Right lobe of liver (tissue), 6 donors: ENCODE measurements at regions not wholly inside any gene's neighbourhood (a gene's known extent, or its start where the extent isn't known, plus 50 kb on each side); places are given as distances from the start of the nearest gene placed in this dataset.

Experiments used
- ATAC-seq, 4 donors: fragments of 200-7000 bp; cut with Tn5 transposase; one replicate each; pipeline ENCODE4 v1.9.1; 2020; ENCODE audit warnings: mild to moderate bottlenecking in 4 of 4, moderate library complexity in 4 of 4
- DNase-seq, 3 donors: peaks; one replicate each; pipeline ENCODE4 v3.0.0-alpha.2; 2020
- H3K27ac ChIP-seq, 3 donors: fragments of 200-600 bp; one replicate each; pipeline ENCODE4 v1.8.0; 2022
- H3K27me3 ChIP-seq, 2 donors: fragments of 200-600 bp; one replicate each; pipeline ENCODE4 v1.8.0; 2022
- H3K36me3 ChIP-seq, 4 donors: fragments of 200-600 bp; sonication (generic) in 1 of 4; one replicate each; pipeline versions ENCODE4 v1.5.1 to v1.8.0; 2017 to 2022; ENCODE audit warnings: control low read depth in 1 of 4
- H3K4me1 ChIP-seq, 4 donors: fragments of 200-600 bp; sonication (generic) in 1 of 4; one replicate each; pipeline versions ENCODE4 v1.5.1 to v1.8.0; 2017 to 2022; ENCODE audit warnings: control low read depth in 1 of 4
- H3K4me3 ChIP-seq, 3 donors: fragments of 200-600 bp; one replicate each; pipeline ENCODE4 v1.8.0; 2022
- H3K9me3 ChIP-seq, 4 donors: fragments of 200-600 bp; sonication (generic) in 1 of 4; one replicate each; pipeline versions ENCODE4 v1.5.1 to v1.8.0; 2017 to 2022; ENCODE audit warnings: control low read depth in 1 of 4
- POLR2A ChIP-seq: fragments of 450-650 bp; IDR thresholded peaks from one replicate; pipeline ENCODE4 v1.6.1; 2017; ENCODE audit warnings: antibody characterized with exemption, mild to moderate bottlenecking
- WGBS: methylation state at CpG from one replicate; pipeline ENCODE4 v1.1.6; 2018; ENCODE audit warnings: low coverage, low lambda C conversion rate; ENCODE audit not compliant: insufficient coverage; ENCODE audit errors: missing lambda C conversion rate; 5-methylcytosine and 5-hydroxymethylcytosine counted together
- intact Hi-C, 2 donors: fragments of 100-400 bp; cut with DNase I; formaldehyde crosslinking; loops; one replicate each; pipeline versions ENCODE4 v1.11.2 to v1.14.1; 2022
- TF ChIP-seq, protein P1 (sequence below), 4 donors: fragments of 200-600 bp in 3 of 4; fragments of 450-650 bp in 1 of 4; IDR thresholded peaks; one replicate each; pipeline versions ENCODE4 v1.5.1 to v1.8.0; 2016 to 2022; ENCODE audit warnings: antibody characterized with exemption in 4 of 4, mild to moderate bottlenecking in 2 of 4
- donor health status: DM: no; HTN: yes; CAD: no.
- donor health status: DM: no; HTN: no; CAD: no.
- donor health status: DM: no; HTN: no; CAD: no.
- donor health status: DM: no; HTN: yes; CAD: no.
- donor health status: DM: no; HTN: yes; CAD: no.

DNA sequence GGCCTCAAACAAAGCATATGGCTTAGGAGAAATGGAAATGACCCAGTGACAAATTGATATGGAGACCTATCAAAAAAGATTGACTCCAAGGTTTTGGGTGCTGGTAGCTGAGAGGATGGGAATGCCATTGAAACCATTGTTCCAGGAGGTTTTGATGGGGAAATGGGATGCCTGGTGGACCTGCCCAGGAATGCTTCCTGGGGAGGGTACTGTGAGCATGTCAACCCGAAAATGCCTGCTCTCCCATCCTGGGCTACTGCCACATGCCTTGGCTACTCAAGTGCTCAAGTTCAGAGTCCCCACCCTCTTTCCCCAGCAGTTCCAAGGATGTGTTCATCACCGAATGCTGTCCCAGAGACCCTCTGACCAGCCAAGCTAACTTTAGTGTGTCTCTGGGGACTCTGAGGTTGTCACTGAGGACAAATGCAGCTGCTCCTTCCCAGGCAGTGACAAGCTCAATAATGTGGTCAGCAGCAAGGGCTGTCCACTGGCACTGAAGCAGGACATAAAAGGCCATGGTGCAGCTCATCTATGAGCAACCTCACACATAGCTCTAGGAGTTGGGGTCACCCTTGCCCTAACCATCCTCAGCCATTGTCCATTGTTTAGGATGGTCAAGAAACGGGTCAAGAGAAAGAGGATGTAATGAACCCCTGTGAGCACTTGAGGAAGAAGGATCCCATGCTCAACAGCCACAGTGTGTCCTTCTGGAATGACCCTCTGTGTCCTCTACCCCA, 83.7 kb downstream of the TRIM29 start:
- WGBS = 27% methylated on average over 1 of the region's 3 CpGs
- no peak for ATAC-seq
- intact Hi-C loops = no loop called here

DNA sequence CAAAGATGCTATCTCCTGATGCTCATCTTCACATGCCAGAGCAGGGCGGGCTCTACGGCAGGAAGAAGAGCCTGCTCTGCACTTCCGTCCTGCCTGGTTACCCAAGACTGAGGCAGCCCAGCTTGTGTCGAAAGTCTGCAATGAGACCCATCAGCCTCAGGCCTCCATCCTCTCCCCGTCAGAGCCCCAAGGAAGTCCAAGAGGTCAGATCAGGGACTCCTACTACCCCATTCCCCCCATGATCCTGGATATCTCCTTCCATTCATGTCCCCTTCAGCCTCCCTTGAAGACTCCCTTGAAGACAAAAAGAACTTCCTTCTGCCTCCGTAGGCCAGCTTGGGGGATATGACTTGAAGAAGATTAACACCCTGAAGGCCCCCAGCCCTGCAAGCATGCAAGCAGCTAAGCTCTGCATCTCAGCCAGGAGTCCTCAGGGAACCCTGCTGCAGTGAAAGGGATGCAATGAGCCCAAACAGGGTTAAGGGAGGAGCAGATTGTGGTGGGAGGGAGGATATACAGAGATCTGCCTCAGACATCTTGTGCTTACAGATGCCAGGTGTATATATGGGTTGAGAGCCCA, 85.6 kb downstream of the TRIM29 start:
- TF ChIP-seq, protein P1, sequence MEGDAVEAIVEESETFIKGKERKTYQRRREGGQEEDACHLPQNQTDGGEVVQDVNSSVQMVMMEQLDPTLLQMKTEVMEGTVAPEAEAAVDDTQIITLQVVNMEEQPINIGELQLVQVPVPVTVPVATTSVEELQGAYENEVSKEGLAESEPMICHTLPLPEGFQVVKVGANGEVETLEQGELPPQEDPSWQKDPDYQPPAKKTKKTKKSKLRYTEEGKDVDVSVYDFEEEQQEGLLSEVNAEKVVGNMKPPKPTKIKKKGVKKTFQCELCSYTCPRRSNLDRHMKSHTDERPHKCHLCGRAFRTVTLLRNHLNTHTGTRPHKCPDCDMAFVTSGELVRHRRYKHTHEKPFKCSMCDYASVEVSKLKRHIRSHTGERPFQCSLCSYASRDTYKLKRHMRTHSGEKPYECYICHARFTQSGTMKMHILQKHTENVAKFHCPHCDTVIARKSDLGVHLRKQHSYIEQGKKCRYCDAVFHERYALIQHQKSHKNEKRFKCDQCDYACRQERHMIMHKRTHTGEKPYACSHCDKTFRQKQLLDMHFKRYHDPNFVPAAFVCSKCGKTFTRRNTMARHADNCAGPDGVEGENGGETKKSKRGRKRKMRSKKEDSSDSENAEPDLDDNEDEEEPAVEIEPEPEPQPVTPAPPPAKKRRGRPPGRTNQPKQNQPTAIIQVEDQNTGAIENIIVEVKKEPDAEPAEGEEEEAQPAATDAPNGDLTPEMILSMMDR (IDR thresholded peaks at IDR 0.05) = no peak
- TF ChIP-seq POLR2A = no peak
- intact Hi-C loops = no loop called here
- no peak overlapping the region for H3K4me3 ChIP-seq
- no peak for DNase-seq
- no peaks in the 10 kb centered on the region for H3K4me1 ChIP-seq
- H3K27ac ChIP-seq = no peak overlapping the region
- H3K9me3 ChIP-seq = peaks cover 0 to 8% (median 0%) of the 10 kb centered on the region in 4 donors
- no peaks in the 10 kb centered on the region for H3K27me3 ChIP-seq
- no peaks in the 10 kb centered on the region for H3K36me3 ChIP-seq
- WGBS = 0% methylated on average over 1 of the region's 6 CpGs
- ATAC-seq = no peak

More for the DNA sequence above, 83.7 kb downstream of the TRIM29 start:
- no peaks in the 10 kb centered on the region for H3K9me3 ChIP-seq
- H3K27me3 ChIP-seq = no peaks in the 10 kb centered on the region
- H3K27ac ChIP-seq = no peak overlapping the region
- DNase-seq = no peak
- no peak overlapping the region for H3K4me3 ChIP-seq
- no peaks in the 10 kb centered on the region for H3K36me3 ChIP-seq
- no peaks in the 10 kb centered on the region for H3K4me1 ChIP-seq
- TF ChIP-seq, protein P1 (IDR thresholded peaks at IDR 0.05) = no peak

DNA sequence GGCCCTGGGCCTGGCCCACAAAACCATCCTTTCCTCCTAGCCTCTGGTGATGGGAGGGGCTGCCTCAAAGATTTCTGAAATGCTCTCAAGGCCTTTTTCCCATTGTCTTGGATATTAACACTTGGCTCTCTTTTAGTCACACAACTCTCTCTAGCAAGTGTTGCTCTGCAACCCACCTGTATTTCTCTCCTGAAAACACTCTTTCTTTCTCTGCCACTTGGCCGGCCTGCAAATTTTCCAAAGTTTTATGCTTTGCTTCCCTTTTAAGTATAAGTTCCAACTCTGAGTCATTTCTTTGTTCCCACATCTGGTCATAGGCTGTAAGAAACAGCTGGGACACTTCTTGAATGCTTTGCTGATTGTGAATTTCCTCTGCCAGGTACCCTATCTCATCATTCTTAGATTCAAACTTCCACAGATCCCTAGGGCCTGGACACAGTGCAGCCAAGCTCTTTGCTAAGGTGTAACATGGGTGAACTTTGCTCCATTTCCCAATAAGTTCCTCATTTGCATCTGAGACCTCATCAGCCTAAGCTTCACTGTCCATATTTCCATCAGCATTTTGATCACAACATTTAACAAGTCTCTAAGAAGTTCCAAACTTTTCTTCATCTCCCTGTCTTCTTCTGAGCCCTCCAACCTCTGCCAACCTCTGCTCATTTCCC, 93.8 kb downstream of the TRIM29 start:
- ATAC-seq = no peak
- no peak for DNase-seq
- H3K27me3 ChIP-seq = no peaks in the 10 kb centered on the region
- no peak for TF ChIP-seq POLR2A
- TF ChIP-seq, protein P1 (IDR thresholded peaks at IDR 0.05) = no peak
- H3K4me1 ChIP-seq = no peaks in the 10 kb centered on the region
- H3K9me3 ChIP-seq = peaks cover 0 to 9% (median 0%) of the 10 kb centered on the region in 4 donors
- H3K4me3 ChIP-seq = no peak overlapping the region
- no peaks in the 10 kb centered on the region for H3K36me3 ChIP-seq
- WGBS = 79% methylated on average over 1 of the region's 1 CpG
- intact Hi-C loops = no loop called here
- no peak overlapping the region for H3K27ac ChIP-seq

DNA sequence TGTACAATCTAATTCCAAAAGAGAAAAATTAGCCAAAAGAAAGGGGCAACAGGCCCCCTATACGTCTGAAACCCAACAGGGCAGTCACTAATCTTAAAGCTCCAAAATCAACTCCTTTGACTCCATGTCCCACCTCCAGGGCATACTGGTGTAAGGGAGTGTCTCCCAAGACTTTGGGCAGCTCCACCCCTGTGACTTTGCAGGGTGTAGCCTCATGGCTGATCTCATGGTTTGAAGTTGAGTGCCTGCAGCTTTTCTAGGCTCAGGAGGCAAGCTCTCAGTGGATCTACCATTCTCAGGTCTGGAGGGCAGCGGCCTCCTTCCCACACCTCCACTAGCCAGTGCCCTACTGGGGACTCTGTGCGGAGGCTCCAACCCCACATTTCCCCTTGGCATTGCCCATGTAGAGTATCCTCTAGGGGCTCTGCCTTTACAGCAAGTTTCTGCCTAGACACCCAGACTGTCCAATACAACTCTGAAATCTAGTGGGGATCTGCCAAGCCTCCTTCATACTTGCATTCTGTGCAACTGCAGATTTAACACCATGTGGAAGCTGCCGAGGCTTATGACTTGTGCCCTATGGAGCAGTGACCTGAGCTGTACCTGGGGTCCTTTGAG, 94.5 kb downstream of the TRIM29 start:
- Histone ChIP-seq H3K4me3 (no peak overlapping the region), H3K27ac (no peak overlapping the region), H3K36me3 (no peaks in the 10 kb centered on the region), H3K27me3 (no peaks in the 10 kb centered on the region), H3K4me1 (no peaks in the 10 kb centered on the region), H3K9me3 (peaks cover 0 to 9% (median 0%) of the 10 kb centered on the region in 4 donors)
- 46% methylated on average over 2 of the region's 4 CpGs for WGBS
- no peak for DNase-seq
- TF ChIP-seq, protein P1 (IDR thresholded peaks at IDR 0.05) = no peak
- no peak for TF ChIP-seq POLR2A
- ATAC-seq = no peak
- intact Hi-C loops = no loop called here
